Suprapubic skin (tissue), 4 donors: ENCODE measurements at regions not wholly inside any gene's neighbourhood (a gene's known extent, or its start where the extent isn't known, plus 50 kb on each side); places are given as distances from the start of the nearest gene placed in this dataset.

ENCODE experiments used
- DNase-seq, 2 donors: peaks; one replicate each; pipeline ENCODE4 v3.0.0-alpha.2; 2019; ENCODE audit warnings: low spot score in 2 of 2
- H3K27ac ChIP-seq: fragments of 200-600 bp; sonication (generic); one replicate; pipeline ENCODE4 v1.5.1; 2019
- H3K27me3 ChIP-seq: fragments of 200-600 bp; sonication (generic); one replicate; pipeline ENCODE4 v1.5.1; 2019
- H3K36me3 ChIP-seq: fragments of 200-600 bp; sonication (generic); one replicate; pipeline ENCODE4 v1.5.1; 2019
- H3K4me1 ChIP-seq: fragments of 200-600 bp; sonication (generic); one replicate; pipeline ENCODE4 v1.5.1; 2019
- H3K4me3 ChIP-seq: fragments of 200-600 bp; sonication (generic); one replicate; pipeline ENCODE4 v1.5.1; 2019; ENCODE audit warnings: mild to moderate bottlenecking
- H3K9me3 ChIP-seq: fragments of 200-600 bp; sonication (generic); one replicate; pipeline ENCODE4 v1.5.1; 2019
- CTCF ChIP-seq, 2 donors: fragments of 200-600 bp in 1 of 2; fragments of 450-650 bp in 1 of 2; sonication (generic) in 1 of 2; IDR thresholded peaks; one replicate each; pipeline ENCODE4 v1.5.1; 2016 to 2019; ENCODE audit warnings: antibody characterized with exemption in 2 of 2, mild to moderate bottlenecking in 1 of 2, moderate library complexity in 1 of 2
- EP300 ChIP-seq: sonication (generic); formaldehyde crosslinking; IDR thresholded peaks from one replicate; pipeline ENCODE4 v1.6.1; 2017; ENCODE audit warnings: antibody characterized with exemption
- POLR2A ChIP-seq, 2 donors: fragments of 450-650 bp; IDR thresholded peaks; one replicate each; pipeline ENCODE4 v1.6.1; 2017; ENCODE audit warnings: antibody characterized with exemption in 2 of 2, mild to moderate bottlenecking in 2 of 2, moderate library complexity in 2 of 2
- POLR2AphosphoS5 ChIP-seq, 3 donors: sonication (generic); formaldehyde crosslinking; IDR thresholded peaks; one replicate each; pipeline ENCODE4 v1.6.1; 2017; ENCODE audit warnings: antibody characterized with exemption in 3 of 3
- WGBS: methylation state at CpG from one replicate; pipeline ENCODE4 v1.1.5; 2018; 5-methylcytosine and 5-hydroxymethylcytosine counted together

DNA sequence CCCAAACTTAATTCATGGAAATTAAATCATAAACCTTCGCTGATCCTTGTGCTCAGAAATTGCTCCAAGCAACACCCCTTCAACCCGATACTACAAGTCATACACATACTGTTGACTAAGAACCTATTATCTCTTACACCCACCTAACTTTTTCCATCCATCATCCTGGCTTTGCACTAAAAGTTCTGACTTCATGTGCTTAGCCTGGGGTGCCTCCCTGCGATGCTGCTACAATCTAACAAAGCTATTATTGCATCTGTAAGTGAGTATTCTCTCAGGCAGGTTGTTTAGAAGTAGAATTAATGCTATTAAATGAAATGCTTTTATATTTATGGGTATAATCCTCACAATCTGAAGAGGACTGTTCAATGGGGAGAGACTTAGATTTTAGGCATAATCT is 619.8 kb downstream of the CCDC85A start:
- no peaks in the 10 kb centered on the region for H3K4me1 ChIP-seq
- 82% methylated on average over 3 of the region's 3 CpGs for WGBS
- no peak for TF ChIP-seq EP300
- TF ChIP-seq CTCF (IDR thresholded peaks at IDR 0.05), result no peak
- TF ChIP-seq POLR2A (IDR thresholded peaks at IDR 0.05), result no peak
- no peak for TF ChIP-seq POLR2AphosphoS5 (IDR thresholded peaks at IDR 0.05)
- no peak overlapping the region for H3K4me3 ChIP-seq
- H3K9me3 ChIP-seq, result no peaks in the 10 kb centered on the region
- H3K27me3 ChIP-seq, result no peaks in the 10 kb centered on the region
- no peak for DNase-seq
- H3K36me3 ChIP-seq, result no peaks in the 10 kb centered on the region
- H3K27ac ChIP-seq, result no peak overlapping the region

- WGBS, result 56% methylated on average over 1 of the region's 1 CpG
- no peaks in the 10 kb centered on the region for H3K27me3 ChIP-seq
Observed at GRCh38 chr2:56806924-56807323, 623.1 kb downstream of the CCDC85A start.

GRCh38 chr2:56807861-56808260 is 624.1 kb downstream of the CCDC85A start:
- H3K27ac ChIP-seq, result no peak overlapping the region
- 84% methylated on average over 2 of the region's 2 CpGs for WGBS
- TF ChIP-seq EP300 (no peak), CTCF (IDR thresholded peaks at IDR 0.05) (no peak), POLR2AphosphoS5 (IDR thresholded peaks at IDR 0.05) (no peak), POLR2A (IDR thresholded peaks at IDR 0.05) (no peak)
- DNase-seq, result no peak
- H3K9me3 ChIP-seq, result no peaks in the 10 kb centered on the region
- no peaks in the 10 kb centered on the region for H3K36me3 ChIP-seq
- H3K4me1 ChIP-seq, result no peaks in the 10 kb centered on the region
- no peaks in the 10 kb centered on the region for H3K27me3 ChIP-seq
- H3K4me3 ChIP-seq, result no peak overlapping the region

More at GRCh38 chr2:56806924-56807323, 623.1 kb downstream of the CCDC85A start:
- no peak for DNase-seq
- no peaks in the 10 kb centered on the region for H3K4me1 ChIP-seq
- H3K36me3 ChIP-seq, result no peaks in the 10 kb centered on the region
- TF ChIP-seq EP300 (no peak), CTCF (IDR thresholded peaks at IDR 0.05) (no peak), POLR2AphosphoS5 (IDR thresholded peaks at IDR 0.05) (no peak), POLR2A (IDR thresholded peaks at IDR 0.05) (no peak)
- H3K9me3 ChIP-seq, result no peaks in the 10 kb centered on the region
- H3K4me3 ChIP-seq, result no peak overlapping the region
- H3K27ac ChIP-seq, result no peak overlapping the region

GRCh38 chr2:56811401-56811800 is 627.6 kb downstream of the CCDC85A start:
- TF ChIP-seq EP300 (no peak), CTCF (IDR thresholded peaks at IDR 0.05) (no peak), POLR2AphosphoS5 (IDR thresholded peaks at IDR 0.05) (no peak), POLR2A (IDR thresholded peaks at IDR 0.05) (no peak)
- Histone ChIP-seq H3K9me3 (no peaks in the 10 kb centered on the region), H3K4me3 (no peak overlapping the region), H3K27me3 (no peaks in the 10 kb centered on the region), H3K4me1 (no peaks in the 10 kb centered on the region), H3K27ac (no peak overlapping the region), H3K36me3 (no peaks in the 10 kb centered on the region)
- no peak for DNase-seq
- WGBS, result 69% methylated on average over 2 of the region's 2 CpGs

DNA sequence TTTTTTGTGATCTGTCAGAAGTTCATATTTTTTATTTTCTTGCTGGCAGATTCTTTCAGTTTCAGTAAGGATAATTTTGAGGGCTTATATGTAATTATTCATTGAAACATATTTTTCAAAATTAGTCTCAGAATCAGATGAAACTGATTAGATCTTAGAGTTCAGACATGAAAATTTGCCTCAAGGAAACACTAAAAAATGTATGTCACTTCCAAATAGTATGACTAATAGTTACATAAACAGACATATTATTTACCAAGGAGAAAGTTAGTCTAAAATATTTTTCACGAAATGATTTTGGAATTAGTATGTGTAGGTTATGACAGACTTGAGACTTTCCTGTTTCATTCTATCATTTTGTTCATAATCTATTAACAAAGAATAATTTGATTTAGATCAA is 628.6 kb downstream of the CCDC85A start:
- no peaks in the 10 kb centered on the region for H3K36me3 ChIP-seq
- TF ChIP-seq EP300 (no peak), POLR2A (IDR thresholded peaks at IDR 0.05) (no peak), POLR2AphosphoS5 (IDR thresholded peaks at IDR 0.05) (no peak), CTCF (IDR thresholded peaks at IDR 0.05) (no peak)
- no peaks in the 10 kb centered on the region for H3K27me3 ChIP-seq
- no peaks in the 10 kb centered on the region for H3K4me1 ChIP-seq
- H3K9me3 ChIP-seq, result no peaks in the 10 kb centered on the region
- DNase-seq, result no peak
- H3K27ac ChIP-seq, result no peak overlapping the region
- 36% methylated on average over 1 of the region's 1 CpG for WGBS
- H3K4me3 ChIP-seq, result no peak overlapping the region
